Calu3 (cell line): ENCODE measurements at regions not wholly inside any gene's neighbourhood (a gene's known extent, or its start where the extent isn't known, plus 50 kb on each side); places are given as distances from the start of the nearest gene placed in this dataset.

Experiments used
- BruUV-seq: library from RNA; stranded (reverse); fragments of 400-500 nt; replicated peaks from 2 replicates; lab custom pipeline; 2021; lab: Mats Ljungman, UMichigan
- CTCF ChIA-PET: fragments of 300-600 bp; sonication (Branson Sonifier 250); formaldehyde crosslinking; loops from one replicate; lab custom pipeline; 2022; ENCODE audit warnings: antibody characterized with exemption; lab: Charles Lee
- DNase-seq: peaks from one replicate; pipeline ENCODE4 v3.0.0; 2022
- H3K27ac Mint-ChIP-seq: one replicate; pipeline ENCODE4 v1.8.0; 2022; ENCODE audit warnings: mixed read lengths; ENCODE audit not compliant: unreplicated experiment
- H3K27me3 Mint-ChIP-seq: one replicate; pipeline ENCODE4 v1.8.0; 2022; ENCODE audit warnings: mixed read lengths; ENCODE audit not compliant: unreplicated experiment
- H3K36me3 Mint-ChIP-seq: one replicate; pipeline ENCODE4 v1.8.0; 2022; ENCODE audit warnings: mild to moderate bottlenecking, moderate library complexity, mixed read lengths; ENCODE audit not compliant: insufficient read depth, unreplicated experiment
- H3K4me1 Mint-ChIP-seq: one replicate; pipeline ENCODE4 v1.8.0; 2022; ENCODE audit warnings: mild to moderate bottlenecking, low read depth, mixed read lengths; ENCODE audit not compliant: unreplicated experiment
- H3K4me3 Mint-ChIP-seq: one replicate; pipeline ENCODE4 v1.8.0; 2022; ENCODE audit warnings: mild to moderate bottlenecking, low read depth, moderate library complexity, mixed read lengths; ENCODE audit not compliant: unreplicated experiment
- H3K9me3 Mint-ChIP-seq: one replicate; pipeline ENCODE4 v1.8.0; 2022; ENCODE audit warnings: low read depth, mixed read lengths; ENCODE audit not compliant: unreplicated experiment
- intact Hi-C: fragments of 100-400 bp; cut with micrococcal nuclease; formaldehyde crosslinking; loops from one replicate; pipeline ENCODE4 v1.10.0; 2022; ENCODE audit not compliant: unreplicated experiment
- TF ChIP-seq, protein P1 (sequence below): fragments of 200-600 bp; IDR thresholded peaks from one replicate; pipeline ENCODE4 v1.8.0; 2022; ENCODE audit warnings: antibody characterized with exemption; ENCODE audit not compliant: unreplicated experiment

DNA sequence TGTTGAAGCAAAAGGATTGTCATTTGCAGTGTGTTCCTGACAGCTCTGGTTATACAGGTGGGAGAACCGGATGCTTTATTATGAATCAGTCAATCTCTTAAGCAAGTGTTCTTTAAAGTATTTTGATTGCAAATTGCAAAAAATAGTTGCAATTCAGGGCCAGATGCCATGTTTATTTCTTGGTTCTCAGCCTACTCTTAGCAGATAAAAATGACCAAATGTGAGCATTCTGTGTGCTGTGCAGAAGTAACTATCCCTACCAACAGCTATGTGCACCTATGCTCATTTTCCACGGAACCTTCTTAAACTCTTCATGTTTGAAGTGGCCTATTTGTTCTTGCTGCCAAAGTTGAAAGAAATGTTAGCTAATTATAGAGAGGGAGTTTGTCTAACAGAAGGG lies 262.3 kb upstream of the RASGRP1 start:
- TF ChIP-seq, protein P1, sequence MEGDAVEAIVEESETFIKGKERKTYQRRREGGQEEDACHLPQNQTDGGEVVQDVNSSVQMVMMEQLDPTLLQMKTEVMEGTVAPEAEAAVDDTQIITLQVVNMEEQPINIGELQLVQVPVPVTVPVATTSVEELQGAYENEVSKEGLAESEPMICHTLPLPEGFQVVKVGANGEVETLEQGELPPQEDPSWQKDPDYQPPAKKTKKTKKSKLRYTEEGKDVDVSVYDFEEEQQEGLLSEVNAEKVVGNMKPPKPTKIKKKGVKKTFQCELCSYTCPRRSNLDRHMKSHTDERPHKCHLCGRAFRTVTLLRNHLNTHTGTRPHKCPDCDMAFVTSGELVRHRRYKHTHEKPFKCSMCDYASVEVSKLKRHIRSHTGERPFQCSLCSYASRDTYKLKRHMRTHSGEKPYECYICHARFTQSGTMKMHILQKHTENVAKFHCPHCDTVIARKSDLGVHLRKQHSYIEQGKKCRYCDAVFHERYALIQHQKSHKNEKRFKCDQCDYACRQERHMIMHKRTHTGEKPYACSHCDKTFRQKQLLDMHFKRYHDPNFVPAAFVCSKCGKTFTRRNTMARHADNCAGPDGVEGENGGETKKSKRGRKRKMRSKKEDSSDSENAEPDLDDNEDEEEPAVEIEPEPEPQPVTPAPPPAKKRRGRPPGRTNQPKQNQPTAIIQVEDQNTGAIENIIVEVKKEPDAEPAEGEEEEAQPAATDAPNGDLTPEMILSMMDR = no peak
- Mint-ChIP-seq H3K4me3 (no peak overlapping the region), H3K4me1 (no peaks in the 10 kb centered on the region), H3K36me3 (no peaks in the 10 kb centered on the region), H3K27me3 (no peaks in the 10 kb centered on the region), H3K9me3 (no peaks in the 10 kb centered on the region), H3K27ac (no peak overlapping the region)
- no peak for DNase-seq
- CTCF ChIA-PET = no interaction called here
- no TSS peak for BruUV-seq
- intact Hi-C loops = no loop called here

DNA sequence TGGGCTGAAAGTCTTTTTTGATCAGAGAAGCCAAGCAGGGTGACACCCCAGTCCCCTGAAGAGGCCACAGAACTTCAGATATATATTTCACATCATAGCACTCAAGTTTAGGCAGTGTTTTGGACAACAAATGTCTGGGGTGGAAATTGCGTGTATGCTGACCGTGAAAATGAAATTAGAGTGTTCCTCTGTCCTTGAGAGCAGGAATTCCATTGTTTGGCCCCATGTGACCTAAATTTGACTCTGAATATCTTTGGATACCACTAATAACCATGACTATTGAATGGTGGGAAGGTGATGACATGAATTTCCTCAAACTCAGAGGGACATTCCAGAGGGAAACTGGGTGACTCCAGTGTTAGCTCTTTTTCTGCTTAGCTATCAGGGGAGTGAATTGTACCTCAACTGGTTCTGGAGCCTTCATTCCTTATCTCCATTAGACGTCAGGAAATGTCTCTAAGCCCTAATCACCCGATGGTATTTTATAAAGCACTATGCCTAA lies 263.5 kb upstream of the RASGRP1 start:
- no peaks in the 10 kb centered on the region for H3K27me3 Mint-ChIP-seq
- no peaks in the 10 kb centered on the region for H3K36me3 Mint-ChIP-seq
- DNase-seq = no peak
- CTCF ChIA-PET = no interaction called here
- no TSS peak for BruUV-seq
- intact Hi-C loops = no loop called here
- H3K27ac Mint-ChIP-seq = no peak overlapping the region
- no peak overlapping the region for H3K4me3 Mint-ChIP-seq
- no peaks in the 10 kb centered on the region for H3K9me3 Mint-ChIP-seq
- no peaks in the 10 kb centered on the region for H3K4me1 Mint-ChIP-seq
- TF ChIP-seq, protein P1 = no peak

DNA sequence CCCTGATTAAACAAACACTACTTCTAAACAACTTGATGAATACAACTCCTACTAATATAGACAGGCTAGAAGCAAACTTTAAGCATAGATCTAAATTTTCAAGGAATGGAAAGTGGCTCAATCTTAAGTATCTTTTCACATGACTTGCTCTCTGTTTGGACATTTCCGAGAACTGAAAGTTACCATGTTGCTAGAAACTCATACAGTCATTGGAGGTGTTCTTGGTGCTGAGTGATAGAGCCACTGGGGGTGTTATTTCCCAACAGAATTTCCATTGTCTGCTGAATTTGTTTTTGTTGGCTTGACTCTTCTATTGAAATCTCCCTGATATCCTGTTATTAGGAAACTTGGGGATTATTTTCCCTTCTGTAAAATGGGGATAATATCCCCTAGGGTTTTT lies 264.5 kb upstream of the RASGRP1 start:
- no peak for DNase-seq

DNA sequence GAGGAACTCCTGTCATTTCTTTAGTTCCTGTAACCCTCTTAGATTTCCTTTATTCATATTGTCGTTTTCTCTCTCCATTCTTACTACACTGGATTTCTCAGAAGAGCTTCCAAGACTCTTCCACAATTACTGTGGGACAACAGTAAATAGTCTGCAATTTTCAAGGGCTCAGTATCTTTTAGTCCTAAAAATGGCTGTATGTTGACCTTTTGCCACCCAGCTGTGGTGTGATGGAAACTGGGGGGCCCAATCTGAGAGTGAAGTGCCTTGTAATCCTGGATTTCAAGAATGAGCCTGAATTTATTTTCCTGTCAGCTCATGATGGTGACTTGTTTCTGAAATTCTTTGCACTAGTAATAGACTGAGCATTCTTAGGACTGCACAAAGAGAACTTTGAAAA lies 277.6 kb upstream of the RASGRP1 start:
- intact Hi-C loops = no loop called here
- BruUV-seq = no TSS peak
- Mint-ChIP-seq H3K27me3 (no peaks in the 10 kb centered on the region), H3K36me3 (peaks cover 3% of the 10 kb centered on the region), H3K9me3 (no peaks in the 10 kb centered on the region), H3K27ac (no peak overlapping the region), H3K4me3 (no peak overlapping the region), H3K4me1 (no peaks in the 10 kb centered on the region)
- CTCF ChIA-PET = no interaction called here
- TF ChIP-seq, protein P1 = no peak
- DNase-seq = no peak

More for the DNA sequence above, 264.5 kb upstream of the RASGRP1 start:
- H3K4me3 Mint-ChIP-seq = no peak overlapping the region
- H3K36me3 Mint-ChIP-seq = no peaks in the 10 kb centered on the region
- TF ChIP-seq, protein P1 = no peak
- CTCF ChIA-PET = interaction anchor here (0.6 kb wide), 1 partner anchor 366 kb away, joined by 3 read pairs; no protein-coding TSS in a partner anchor
- intact Hi-C loops = no loop called here
- no peaks in the 10 kb centered on the region for H3K4me1 Mint-ChIP-seq
- no peak overlapping the region for H3K27ac Mint-ChIP-seq
- no peaks in the 10 kb centered on the region for H3K9me3 Mint-ChIP-seq
- BruUV-seq = no TSS peak
- H3K27me3 Mint-ChIP-seq = no peaks in the 10 kb centered on the region
